Liver (tissue), 8 donors: ENCODE measurements at regions not wholly inside any gene's neighbourhood (a gene's known extent, or its start where the extent isn't known, plus 50 kb on each side); places are given as distances from the start of the nearest gene placed in this dataset.

Experiments used
- DNase-seq: peaks from one replicate; pipeline ENCODE4 v3.0.0-alpha.2; 2017; ENCODE audit warnings: low spot score
- H3K27ac ChIP-seq, 2 donors: one replicate each; pipeline ENCODE4 v1.7.0; 2013; ENCODE audit warnings: inconsistent platforms in 2 of 2, low read length in 2 of 2, control low read depth in 1 of 2, low read depth in 1 of 2, mild to moderate bottlenecking in 1 of 2
- H3K27me3 ChIP-seq, 4 donors: one replicate each; pipeline versions ENCODE4 v1.6.1 to v1.7.0; 2013; ENCODE audit warnings: low read length in 3 of 4, inconsistent platforms in 1 of 4, mild to moderate bottlenecking in 1 of 4, moderate library complexity in 1 of 4; ENCODE audit not compliant: control insufficient read depth in 4 of 4, insufficient read depth in 4 of 4
- H3K36me3 ChIP-seq, 4 donors: one replicate each; pipeline versions ENCODE4 v1.6.1 to v1.7.0; 2013; ENCODE audit warnings: low read length in 3 of 4, mild to moderate bottlenecking in 3 of 4, low read depth in 1 of 4, moderate library complexity in 1 of 4; ENCODE audit not compliant: control insufficient read depth in 4 of 4, insufficient read depth in 3 of 4
- H3K4me1 ChIP-seq, 4 donors: one replicate each; pipeline versions ENCODE4 v1.6.1 to v1.7.0; 2013; ENCODE audit warnings: low read length in 3 of 4, mild to moderate bottlenecking in 3 of 4, moderate library complexity in 1 of 4; ENCODE audit not compliant: control insufficient read depth in 4 of 4, insufficient read depth in 4 of 4
- H3K4me3 ChIP-seq, 3 donors: one replicate each; pipeline versions ENCODE4 v1.6.1 to v1.7.0; 2013; ENCODE audit warnings: low read length in 3 of 3, control low read depth in 1 of 3, low read depth in 1 of 3, mild to moderate bottlenecking in 1 of 3
- H3K9ac ChIP-seq, 2 donors: one replicate each; pipeline ENCODE4 v1.7.0; 2013; ENCODE audit warnings: low read length in 2 of 2, mild to moderate bottlenecking in 2 of 2, moderate library complexity in 2 of 2, control low read depth in 1 of 2, low read depth in 1 of 2
- H3K9me3 ChIP-seq, 4 donors: one replicate each; pipeline versions ENCODE4 v1.6.1 to v1.7.0; 2013; ENCODE audit warnings: low read length in 3 of 4; ENCODE audit not compliant: control insufficient read depth in 4 of 4
- EGR1 ChIP-seq, 2 donors: IDR thresholded peaks; 2 replicates each; pipeline ENCODE4 v1.6.1; 2016 to 2018; ENCODE audit warnings: antibody characterized with exemption in 2 of 2, low read depth in 2 of 2
- FOXA2 ChIP-seq: IDR thresholded peaks from 2 replicates; pipeline ENCODE4 v1.6.1; 2016; ENCODE audit warnings: antibody characterized with exemption
- JUND ChIP-seq, 2 donors: IDR thresholded peaks; 2 replicates each; pipeline ENCODE4 v1.6.1; 2016; ENCODE audit warnings: antibody characterized with exemption in 2 of 2
- RXRA ChIP-seq, 2 donors: IDR thresholded peaks; 2 replicates each; pipeline ENCODE4 v1.6.1; 2017 to 2018; ENCODE audit warnings: antibody characterized with exemption in 2 of 2, mild to moderate bottlenecking in 1 of 2
- TAF1 ChIP-seq: conservative IDR thresholded peaks from 2 replicates; pipeline ENCODE4 v1.6.1; 2016; ENCODE audit warnings: antibody characterized with exemption, mild to moderate bottlenecking
- YY1 ChIP-seq: IDR thresholded peaks from 2 replicates; pipeline ENCODE4 v1.6.1; 2016; ENCODE audit warnings: antibody characterized with exemption, mild to moderate bottlenecking
- WGBS: extraction: QIAGEN DNeasy Blood & Tissue Kit; methylation state at CpG from one replicate; pipeline ENCODE4 v1.1.7; 2013; 5-methylcytosine and 5-hydroxymethylcytosine counted together
- TF ChIP-seq, protein P1 (sequence below): fragments of 150-350 bp; IDR thresholded peaks from 2 replicates; pipeline ENCODE4 v1.5.1; 2017; ENCODE audit warnings: improper control_type of control experiment, low read depth, low read length; ENCODE audit not compliant: missing input control
- TF ChIP-seq, protein P2 (sequence below): IDR thresholded peaks from 2 replicates; pipeline ENCODE4 v1.6.1; 2016; ENCODE audit warnings: antibody characterized with exemption
- TF ChIP-seq, protein P3 (sequence below): IDR thresholded peaks from 2 replicates; pipeline ENCODE4 v1.6.1; 2016; ENCODE audit warnings: antibody characterized with exemption, mild to moderate bottlenecking
- TF ChIP-seq, protein P4 (sequence below): IDR thresholded peaks from 2 replicates; pipeline ENCODE4 v1.6.1; 2016; ENCODE audit warnings: antibody characterized with exemption
- TF ChIP-seq, protein P5 (sequence below): IDR thresholded peaks from 2 replicates; pipeline ENCODE4 v1.6.1; 2016; ENCODE audit warnings: antibody characterized with exemption
- donor health status: healthy.
- donor health status: healthy.
- donor health status: healthy.
- donor health status: healthy.
- donor health status: healthy.

DNA sequence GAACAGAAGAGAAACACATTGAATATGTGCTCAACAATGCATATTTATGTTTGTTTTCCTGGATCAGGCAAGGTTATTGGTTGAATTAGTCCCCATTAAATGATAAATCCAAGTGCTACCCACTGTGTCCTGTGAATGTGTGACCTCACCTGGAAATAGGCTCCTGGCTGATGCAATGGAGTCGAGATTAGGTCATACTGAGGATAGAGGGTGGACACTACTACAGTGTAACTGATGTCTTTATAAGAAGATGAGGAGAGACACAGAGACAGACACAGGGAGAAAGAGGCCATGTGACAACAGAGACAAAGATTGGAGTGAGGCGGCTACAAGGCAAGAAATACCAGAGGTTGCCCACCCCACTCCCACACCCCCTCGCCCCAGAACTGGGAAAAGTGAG, 559.3 kb downstream of the C6orf118 start:
- 53% methylated on average over 3 of the region's 3 CpGs for WGBS
- no peak overlapping the region for H3K4me3 ChIP-seq
- H3K36me3 ChIP-seq = no peaks in the 10 kb centered on the region
- TF ChIP-seq, protein P1, sequence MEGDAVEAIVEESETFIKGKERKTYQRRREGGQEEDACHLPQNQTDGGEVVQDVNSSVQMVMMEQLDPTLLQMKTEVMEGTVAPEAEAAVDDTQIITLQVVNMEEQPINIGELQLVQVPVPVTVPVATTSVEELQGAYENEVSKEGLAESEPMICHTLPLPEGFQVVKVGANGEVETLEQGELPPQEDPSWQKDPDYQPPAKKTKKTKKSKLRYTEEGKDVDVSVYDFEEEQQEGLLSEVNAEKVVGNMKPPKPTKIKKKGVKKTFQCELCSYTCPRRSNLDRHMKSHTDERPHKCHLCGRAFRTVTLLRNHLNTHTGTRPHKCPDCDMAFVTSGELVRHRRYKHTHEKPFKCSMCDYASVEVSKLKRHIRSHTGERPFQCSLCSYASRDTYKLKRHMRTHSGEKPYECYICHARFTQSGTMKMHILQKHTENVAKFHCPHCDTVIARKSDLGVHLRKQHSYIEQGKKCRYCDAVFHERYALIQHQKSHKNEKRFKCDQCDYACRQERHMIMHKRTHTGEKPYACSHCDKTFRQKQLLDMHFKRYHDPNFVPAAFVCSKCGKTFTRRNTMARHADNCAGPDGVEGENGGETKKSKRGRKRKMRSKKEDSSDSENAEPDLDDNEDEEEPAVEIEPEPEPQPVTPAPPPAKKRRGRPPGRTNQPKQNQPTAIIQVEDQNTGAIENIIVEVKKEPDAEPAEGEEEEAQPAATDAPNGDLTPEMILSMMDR = no peak
- TF ChIP-seq JUND (IDR thresholded peaks at IDR 0.05) (no peak), FOXA2 (no peak), EGR1 (IDR thresholded peaks at IDR 0.05; ENCODE audit: low read depth in 2 of 2) (no peak)
- H3K9ac ChIP-seq = no peak overlapping the region
- no peak for DNase-seq
- peaks cover 0 to 5% (median 0%) of the 10 kb centered on the region in 4 donors for H3K27me3 ChIP-seq
- no peak overlapping the region for H3K27ac ChIP-seq
- no peaks in the 10 kb centered on the region for H3K9me3 ChIP-seq
- H3K4me1 ChIP-seq = no peaks in the 10 kb centered on the region

DNA sequence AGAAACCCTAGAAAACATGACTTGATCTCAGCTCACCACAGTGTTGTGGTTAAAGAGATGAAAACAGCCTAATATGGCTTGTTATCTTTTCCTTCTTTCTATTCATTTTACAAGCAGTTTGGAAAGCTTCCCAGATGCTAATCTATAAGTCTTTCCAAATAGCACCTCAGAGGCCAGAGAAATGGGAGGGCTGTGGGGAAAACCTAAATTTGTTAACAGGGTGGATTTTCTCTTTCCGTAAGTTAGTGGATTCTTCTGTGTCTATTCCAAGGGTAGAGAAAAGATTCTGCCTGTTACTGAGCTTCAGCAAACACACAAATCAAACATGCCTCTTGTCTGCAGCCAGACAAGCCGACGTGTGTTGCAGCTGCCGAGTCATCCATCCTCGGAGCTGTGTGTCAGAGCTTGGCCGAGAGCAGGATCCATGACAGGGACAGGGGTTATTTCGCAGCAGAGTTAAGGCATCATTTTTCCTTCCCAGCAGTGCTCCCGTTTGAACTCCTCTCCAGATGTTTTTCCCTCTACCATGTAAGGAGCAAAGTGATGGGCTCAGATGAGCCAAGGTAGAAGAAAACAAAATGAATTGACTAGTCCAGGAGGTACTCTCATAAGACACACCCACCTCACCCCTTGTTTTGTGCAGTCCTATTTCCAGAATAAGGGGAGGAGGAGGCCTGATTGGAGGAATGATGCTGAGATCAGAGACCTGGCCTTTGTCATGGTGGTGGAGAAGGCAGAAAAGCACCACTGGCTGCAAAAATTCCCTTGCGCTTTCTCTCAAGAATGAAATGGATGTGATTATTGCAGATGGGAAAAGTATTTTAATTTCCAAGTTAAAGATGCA, 560.0 kb downstream of the C6orf118 start:
- H3K36me3 ChIP-seq = no peaks in the 10 kb centered on the region
- no peak overlapping the region for H3K9ac ChIP-seq
- DNase-seq = no peak
- no peak overlapping the region for H3K4me3 ChIP-seq
- no peaks in the 10 kb centered on the region for H3K4me1 ChIP-seq
- no peak overlapping the region for H3K27ac ChIP-seq
- TF ChIP-seq FOXA2 (no peak), TAF1 (no peak), JUND (IDR thresholded peaks at IDR 0.05) (no peak), RXRA (IDR thresholded peaks at IDR 0.05) (no peak), YY1 (no peak)
- TF ChIP-seq, protein P2, sequence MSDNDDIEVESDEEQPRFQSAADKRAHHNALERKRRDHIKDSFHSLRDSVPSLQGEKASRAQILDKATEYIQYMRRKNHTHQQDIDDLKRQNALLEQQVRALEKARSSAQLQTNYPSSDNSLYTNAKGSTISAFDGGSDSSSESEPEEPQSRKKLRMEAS = no peak
- TF ChIP-seq, protein P3, sequence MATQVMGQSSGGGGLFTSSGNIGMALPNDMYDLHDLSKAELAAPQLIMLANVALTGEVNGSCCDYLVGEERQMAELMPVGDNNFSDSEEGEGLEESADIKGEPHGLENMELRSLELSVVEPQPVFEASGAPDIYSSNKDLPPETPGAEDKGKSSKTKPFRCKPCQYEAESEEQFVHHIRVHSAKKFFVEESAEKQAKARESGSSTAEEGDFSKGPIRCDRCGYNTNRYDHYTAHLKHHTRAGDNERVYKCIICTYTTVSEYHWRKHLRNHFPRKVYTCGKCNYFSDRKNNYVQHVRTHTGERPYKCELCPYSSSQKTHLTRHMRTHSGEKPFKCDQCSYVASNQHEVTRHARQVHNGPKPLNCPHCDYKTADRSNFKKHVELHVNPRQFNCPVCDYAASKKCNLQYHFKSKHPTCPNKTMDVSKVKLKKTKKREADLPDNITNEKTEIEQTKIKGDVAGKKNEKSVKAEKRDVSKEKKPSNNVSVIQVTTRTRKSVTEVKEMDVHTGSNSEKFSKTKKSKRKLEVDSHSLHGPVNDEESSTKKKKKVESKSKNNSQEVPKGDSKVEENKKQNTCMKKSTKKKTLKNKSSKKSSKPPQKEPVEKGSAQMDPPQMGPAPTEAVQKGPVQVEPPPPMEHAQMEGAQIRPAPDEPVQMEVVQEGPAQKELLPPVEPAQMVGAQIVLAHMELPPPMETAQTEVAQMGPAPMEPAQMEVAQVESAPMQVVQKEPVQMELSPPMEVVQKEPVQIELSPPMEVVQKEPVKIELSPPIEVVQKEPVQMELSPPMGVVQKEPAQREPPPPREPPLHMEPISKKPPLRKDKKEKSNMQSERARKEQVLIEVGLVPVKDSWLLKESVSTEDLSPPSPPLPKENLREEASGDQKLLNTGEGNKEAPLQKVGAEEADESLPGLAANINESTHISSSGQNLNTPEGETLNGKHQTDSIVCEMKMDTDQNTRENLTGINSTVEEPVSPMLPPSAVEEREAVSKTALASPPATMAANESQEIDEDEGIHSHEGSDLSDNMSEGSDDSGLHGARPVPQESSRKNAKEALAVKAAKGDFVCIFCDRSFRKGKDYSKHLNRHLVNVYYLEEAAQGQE = no peak
- TF ChIP-seq, protein P4, sequence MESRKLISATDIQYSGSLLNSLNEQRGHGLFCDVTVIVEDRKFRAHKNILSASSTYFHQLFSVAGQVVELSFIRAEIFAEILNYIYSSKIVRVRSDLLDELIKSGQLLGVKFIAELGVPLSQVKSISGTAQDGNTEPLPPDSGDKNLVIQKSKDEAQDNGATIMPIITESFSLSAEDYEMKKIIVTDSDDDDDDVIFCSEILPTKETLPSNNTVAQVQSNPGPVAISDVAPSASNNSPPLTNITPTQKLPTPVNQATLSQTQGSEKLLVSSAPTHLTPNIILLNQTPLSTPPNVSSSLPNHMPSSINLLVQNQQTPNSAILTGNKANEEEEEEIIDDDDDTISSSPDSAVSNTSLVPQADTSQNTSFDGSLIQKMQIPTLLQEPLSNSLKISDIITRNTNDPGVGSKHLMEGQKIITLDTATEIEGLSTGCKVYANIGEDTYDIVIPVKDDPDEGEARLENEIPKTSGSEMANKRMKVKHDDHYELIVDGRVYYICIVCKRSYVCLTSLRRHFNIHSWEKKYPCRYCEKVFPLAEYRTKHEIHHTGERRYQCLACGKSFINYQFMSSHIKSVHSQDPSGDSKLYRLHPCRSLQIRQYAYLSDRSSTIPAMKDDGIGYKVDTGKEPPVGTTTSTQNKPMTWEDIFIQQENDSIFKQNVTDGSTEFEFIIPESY = no peak
- TF ChIP-seq, protein P5, sequence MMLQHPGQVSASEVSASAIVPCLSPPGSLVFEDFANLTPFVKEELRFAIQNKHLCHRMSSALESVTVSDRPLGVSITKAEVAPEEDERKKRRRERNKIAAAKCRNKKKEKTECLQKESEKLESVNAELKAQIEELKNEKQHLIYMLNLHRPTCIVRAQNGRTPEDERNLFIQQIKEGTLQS = no peak
- H3K9me3 ChIP-seq = no peaks in the 10 kb centered on the region
- H3K27me3 ChIP-seq = peaks cover 0 to 5% (median 0%) of the 10 kb centered on the region in 4 donors
- WGBS = 37% methylated on average over 9 of the region's 9 CpGs
